COLO668 (cell line): ENCODE measurements at regions not wholly inside any gene's neighbourhood (a gene's known extent, or its start where the extent isn't known, plus 50 kb on each side); places are given as distances from the start of the nearest gene placed in this dataset.

Experiments used
- DNase-seq: peaks from one replicate; lab custom pipeline; 2025; ENCODE audit not compliant: unreplicated experiment; lab: John Stamatoyannopoulos, UW

DNA sequence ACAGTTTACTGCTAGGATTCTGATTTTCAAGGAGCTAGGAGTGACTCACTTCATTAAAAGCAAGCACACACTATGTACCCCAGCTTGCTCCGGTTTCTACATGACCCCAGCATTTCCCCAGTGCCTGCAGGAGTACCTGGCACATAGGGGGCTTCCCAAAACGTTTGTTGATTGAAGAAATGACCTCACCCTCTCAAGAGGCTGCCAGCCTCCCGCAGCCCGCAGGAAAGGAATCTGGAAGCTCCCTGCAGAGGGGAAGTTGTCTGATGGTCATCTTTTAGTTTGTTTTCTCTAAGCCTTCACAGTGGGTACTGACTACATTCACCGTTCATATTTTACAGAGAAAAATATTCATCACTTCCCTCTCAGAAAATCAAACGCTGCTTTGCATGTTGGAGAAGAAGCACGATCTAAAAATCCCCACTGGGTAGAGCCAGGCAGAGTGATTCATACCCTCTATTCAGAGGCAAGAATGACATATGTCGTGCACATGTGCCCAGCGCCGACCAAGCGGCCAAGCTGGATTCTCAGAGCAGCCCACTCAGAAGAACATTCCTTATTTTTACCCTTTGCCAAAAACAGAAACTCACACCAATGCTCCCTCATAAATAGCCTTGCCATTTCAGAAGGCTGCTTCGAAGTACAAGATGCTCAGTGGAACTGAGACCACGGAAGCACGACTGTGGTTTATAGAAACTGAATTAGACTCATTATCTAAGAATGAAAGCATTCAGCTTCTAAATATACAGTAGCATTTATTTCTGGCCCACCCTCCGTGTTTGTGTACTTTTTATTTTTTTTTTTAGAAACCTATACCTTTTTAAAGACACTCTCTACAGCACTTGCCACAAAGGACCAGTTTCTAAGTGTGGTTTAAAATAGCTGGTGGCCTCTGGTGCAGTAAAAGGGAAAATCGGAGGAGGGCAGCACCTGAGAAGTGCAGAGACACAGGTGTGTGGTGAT lies 143.2 kb downstream of the MIS18A start:
- no peak for DNase-seq

DNA sequence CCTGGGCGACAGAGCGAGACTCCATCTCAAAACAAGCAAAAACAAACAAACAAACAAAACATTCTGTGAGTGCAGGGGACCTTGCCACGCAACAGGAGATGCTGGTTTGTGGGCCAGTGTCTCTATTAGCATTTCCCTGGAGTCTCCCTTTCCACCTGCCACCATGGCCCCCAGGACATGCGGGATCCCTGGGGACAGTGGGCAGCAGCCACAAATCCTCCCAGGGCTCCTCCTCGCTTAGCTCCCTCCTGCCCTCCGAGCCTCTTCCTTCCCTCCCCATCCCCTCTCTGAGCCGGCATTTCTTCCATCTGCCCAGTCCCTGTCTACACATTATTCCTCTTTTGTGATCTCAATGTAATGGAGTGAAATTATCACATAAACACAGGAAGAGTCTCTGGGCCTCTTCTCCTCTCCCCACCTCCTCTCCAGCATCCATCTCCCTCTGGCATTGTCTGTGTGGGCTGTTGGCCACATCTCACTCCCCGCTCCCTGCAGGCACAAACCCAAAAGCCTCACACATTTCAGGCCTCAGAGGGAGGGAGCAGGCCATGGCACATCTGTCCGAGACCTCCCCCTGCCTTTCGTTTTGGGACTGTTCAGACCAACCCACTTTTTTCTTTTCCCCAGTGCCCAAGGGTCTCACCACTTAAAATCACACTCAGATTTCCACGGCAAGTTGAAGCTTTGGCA lies 144.3 kb downstream of the MIS18A start:
- DNase-seq, result no peak

DNA sequence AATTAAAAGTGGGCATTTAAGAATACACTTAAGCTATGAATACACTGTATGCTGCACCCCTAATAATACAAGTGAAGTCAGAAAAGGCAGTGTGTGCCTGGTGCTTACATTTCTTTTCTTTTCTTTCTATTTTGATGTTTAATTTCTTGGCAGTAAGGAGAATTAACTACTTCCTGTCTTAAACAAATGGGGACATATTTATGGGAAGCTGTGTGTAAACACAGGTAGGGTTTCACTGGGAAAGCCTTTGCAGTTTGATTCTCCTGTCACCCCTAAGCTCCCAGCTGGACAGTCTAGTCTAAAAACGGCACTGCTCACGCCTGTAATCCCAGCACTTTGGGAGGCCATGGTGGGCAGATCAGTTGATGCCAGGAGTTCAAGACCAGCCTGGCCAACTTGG lies 146.0 kb downstream of the MIS18A start:
- DNase-seq, result no peak

DNA sequence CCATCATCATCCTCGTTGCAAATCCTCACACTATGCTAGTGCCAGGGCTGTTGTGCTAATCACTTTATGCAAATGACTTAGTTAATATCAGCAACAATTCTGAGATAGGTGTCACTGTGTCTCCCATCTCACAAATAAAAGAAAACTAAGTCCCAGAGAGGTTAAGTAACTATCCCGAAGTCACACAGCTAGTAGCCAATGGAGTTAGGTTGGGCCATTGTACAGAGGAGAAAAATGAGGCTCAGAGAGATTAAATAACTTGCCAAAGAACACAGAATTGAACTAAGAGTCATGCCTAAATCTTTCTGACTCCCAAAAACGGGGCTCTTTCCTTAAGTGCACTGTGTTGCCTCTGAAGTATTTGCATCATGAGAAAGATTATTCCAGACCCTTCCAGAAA lies 146.4 kb downstream of the MIS18A start:
- no peak for DNase-seq

DNA sequence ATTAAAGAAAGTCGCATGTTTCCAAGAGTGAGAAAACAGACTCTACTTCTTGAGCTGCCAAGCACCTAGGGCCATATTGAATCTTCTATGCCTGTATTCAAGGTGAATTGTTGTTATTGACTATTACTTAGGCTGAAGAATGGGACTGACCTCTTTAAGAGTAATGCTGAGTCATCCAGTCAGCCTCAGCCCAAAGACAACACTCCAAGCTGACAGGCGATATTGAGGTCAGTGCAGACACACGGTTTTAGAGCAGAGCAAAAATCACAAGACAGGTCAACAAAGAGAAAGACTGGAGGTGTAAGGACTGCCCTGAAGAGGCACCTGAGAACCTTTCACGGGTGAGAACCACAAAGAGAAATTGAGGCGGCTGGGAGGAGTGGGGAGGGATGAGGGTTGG lies 146.9 kb downstream of the MIS18A start:
- DNase-seq, result no peak

DNA sequence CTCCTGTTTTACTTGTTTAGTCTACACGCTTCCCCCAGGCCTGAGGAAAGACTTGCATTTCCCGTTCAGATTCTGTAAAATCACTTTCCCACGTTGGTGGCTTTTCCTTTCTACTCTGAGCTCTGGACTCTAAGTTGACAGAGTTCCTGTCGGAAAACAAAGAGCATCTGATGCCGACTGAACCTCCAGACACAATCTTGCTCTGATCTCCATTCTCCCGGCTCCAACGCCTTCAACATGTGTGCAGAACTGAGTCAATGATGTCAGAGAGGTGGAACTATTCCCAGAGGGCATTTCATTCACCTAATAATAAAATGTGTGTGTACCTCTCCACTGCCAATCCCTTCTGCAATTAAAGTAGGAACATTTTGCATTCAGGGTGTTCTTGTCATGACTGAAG lies 147.7 kb downstream of the MIS18A start:
- no peak for DNase-seq

DNA sequence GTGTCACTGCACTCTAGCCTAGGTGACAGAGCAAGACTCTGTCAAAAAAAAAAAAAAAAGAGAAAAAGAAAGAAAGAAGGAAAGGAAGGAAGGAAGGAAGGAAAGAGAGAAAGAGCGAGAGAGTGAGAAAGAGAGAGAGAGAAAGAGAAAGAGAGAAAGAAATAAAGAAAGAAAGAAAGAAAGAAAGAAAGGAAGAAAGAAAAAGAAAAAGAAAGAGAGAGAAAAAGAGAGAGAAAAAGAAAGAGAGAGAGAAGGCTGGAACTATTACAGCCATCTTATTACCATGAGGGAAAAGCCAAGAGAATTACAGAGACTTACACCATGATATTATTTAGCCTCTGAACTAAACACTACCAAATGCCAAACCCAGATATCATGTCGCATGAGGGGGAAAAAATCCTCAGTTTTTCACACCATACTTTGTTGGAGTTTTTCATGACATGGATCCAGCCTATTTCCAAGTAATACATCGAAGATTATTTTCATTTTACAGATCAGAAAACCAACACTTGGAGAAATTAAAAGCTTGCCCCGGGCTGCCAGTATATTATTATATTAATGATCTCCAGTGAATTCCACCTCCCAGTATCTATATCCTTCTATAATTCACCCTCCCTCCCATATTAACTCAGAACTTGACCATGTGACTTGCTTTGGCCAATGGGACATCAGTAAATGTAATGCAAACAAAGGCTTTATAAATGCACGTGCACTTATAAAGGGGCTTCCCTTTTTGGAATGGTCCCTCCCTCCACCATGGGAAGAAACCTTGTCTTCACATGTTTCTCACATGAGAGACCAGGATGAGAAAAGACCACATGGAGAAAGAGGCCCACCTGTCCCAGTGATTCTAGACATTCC lies 148.6 kb downstream of the MIS18A start:
- DNase-seq, result no peak

DNA sequence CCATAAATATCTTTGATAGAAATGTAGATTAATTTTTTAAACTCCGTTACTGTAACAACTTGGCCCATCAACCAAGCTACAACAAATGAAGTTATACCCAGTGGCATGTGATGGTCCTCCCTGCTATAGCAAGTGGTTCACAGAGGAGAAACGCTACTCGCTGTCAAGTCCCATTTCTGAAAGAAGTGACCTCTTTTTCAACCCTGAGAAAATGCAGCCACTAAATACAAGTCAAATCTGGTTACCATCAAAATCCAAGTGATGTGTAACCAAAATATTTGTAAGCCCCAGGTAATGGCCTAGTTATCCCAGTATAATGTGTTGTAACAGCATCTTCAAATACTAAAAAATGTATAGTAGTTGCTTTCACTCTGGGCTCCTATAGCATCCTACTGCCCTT lies 151.8 kb downstream of the MIS18A start:
- DNase-seq, result no peak

DNA sequence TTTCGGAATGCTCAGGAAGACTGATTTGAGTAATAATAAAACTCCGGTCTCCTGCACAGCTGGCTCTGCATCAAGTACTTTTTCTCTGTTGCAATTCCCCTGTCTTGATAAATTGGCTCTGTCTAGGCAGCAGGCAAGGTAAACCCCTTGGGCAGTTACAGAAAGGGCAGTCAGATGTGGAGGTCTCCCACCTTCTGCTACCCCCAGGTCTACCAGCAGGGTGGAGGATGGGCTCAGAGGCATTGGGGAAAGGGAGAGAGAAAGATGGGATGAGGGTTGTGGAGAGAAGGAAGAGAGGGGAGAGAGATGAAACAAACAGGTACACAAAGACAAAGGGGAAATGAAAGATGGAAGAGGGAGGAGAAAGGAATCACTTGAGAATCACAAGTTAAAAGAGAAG lies 156.8 kb downstream of the MIS18A start:
- DNase-seq, result no peak

DNA sequence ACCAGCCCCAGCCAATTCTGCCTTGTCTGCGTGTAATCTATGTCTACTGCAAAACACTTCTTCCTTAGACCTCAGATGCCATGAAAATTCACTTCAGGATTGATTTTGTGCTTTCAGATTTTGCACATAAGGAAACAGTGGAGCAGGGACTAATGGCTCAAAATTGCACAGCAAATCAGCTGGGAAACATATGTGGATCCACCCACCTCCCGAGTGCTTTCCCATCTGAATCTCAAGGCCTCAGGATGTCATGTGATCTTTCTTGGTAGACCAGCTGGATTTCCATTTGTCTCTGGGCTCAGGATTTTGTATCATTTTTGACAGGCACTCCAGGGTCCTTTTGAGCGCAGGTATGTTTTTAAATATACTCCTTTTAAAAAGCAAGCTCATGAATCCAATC lies 158.6 kb downstream of the MIS18A start:
- DNase-seq, result no peak

DNA sequence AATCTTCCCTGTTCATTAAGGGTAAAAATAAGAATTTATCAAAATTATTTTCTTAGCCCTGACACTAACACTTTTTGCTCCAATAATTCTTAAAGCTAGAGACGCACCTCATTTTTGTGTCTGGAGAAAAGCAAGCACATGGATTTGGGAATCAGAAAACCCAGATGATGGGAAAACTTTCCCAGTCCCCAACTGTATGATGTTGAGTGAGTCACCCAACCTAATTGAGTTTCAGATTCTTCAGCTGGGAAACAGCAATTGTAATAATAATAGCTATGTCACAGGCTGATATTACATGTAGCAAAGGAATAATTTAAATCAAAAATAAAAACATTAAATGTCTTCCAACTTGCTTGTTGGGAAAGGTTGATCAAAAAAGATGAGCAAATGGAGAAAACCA lies 159.0 kb downstream of the MIS18A start:
- no peak for DNase-seq

DNA sequence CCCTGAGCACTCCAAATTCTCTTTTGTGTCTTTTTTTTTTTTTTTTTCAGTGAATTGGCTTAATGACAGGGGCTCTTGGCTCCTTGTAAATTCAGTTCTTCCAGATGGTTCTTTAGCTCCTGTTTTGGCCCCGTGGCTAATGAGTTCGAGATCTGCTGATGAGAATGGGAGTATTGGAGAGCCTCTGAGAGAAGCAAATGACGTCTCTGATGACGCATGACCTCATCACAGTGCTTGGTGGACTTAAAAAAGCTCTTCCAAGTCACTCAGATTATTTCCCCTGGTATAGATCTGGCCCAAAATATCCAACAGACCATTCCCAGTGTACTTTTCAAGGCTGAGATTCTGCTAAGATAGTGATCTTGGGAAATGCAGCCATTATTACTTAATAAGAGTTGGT lies 159.5 kb downstream of the MIS18A start:
- no peak for DNase-seq

DNA sequence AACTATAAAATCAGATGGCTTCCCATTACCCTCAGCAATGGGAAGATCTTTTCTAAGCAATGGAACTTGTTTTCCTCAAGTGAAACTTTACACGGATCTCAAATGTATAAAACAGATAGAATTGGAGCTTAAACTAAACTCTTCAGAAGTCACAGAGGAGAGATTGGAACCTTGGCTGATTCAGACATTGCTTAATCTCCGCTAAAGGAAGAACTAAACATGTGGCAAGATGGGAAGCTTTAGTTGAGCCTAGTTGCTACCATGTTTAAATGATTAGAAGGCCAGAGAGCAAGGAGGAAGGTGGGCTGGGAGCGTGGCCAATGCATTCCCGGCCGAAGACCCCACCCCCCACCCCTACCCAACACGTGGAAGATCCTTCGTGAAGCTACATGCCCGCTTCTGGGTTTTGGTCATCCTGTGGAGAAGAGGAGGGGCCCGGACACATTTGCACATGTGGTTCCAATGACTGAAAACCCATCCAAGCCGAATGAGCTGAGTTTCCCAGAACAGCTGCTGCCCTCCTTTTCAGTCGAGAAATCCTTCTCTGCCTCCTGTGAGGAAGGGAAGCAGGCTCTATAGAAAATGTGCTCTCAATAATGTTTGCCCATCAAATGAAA lies 164.3 kb downstream of the MIS18A start:
- DNase-seq, result no peak

DNA sequence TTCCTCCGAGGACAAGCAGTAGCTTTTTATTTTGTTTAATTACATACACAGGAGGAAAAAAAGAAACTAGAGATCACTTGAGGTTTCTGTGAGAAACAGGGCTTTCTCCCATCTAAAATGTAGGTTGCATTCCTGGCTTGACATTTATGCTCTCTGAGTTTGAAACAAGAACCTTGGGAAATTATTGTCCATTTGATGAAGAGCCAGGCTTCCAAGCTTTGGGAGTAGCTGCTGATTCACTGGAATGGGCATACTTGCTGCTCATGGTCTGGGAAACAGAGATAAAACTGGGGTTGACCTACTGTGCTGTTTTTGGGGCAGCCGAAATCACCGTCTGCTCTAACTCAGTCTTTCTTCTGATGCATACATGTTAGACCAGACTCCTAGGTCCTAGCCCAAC lies 165.4 kb downstream of the MIS18A start:
- no peak for DNase-seq

DNA sequence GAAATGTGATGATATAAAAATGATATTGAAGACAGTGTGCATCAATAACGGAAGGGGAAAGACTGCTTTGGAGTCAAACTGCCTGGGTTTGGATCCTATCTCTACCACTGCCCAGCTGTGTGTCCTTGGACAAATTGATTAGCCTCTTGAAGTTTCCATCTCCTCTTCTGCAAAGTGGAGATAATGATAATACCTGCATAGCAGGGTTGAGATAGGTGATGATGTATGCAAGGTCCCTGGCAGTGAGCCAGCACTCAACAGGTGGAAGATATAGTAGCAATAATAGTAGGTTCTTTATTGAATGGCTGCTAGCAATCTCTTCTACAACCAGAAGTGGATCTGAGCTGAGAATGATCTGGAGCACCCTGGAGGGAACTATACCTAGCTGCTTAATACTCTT lies 166.7 kb downstream of the MIS18A start:
- DNase-seq, result peak; percentile 47

DNA sequence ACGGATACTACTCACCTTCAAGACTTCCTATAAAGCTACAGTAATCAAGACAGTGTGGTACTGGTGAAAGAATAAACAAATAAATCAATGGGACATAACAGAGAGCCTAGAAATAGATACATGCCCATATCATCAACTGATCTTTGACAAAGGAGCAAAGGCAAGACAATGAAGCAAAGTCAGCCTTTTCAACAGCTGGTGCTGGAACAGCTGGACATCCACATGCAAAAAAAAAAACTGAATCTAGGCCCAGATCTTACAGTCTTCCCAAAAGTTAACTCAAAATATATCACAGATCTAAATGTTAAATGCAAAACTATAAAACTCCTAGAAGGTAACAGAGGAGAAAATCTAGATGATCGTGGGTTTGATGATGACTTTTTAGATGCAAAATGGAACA lies 170.3 kb downstream of the MIS18A start:
- DNase-seq, result no peak

DNA sequence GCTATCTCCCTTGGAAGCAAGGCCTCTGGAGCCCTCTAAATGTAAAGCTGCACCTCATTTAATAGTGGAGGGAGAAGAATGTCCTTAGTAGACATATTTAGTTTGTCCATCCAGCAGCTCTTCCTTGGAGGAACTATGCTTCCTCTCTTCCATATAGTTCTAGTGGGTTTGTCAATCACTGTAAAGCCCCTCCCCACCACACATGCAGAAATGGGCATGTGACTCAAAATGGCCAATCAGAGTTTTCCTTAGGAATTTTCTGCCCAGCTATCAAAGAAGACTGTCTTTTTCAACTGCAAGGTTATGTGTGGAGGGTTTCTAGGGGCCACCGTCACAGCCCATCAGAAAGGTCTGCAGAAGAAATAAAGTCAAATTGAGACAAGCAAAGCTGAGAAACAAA lies 175.5 kb downstream of the MIS18A start:
- no peak for DNase-seq

DNA sequence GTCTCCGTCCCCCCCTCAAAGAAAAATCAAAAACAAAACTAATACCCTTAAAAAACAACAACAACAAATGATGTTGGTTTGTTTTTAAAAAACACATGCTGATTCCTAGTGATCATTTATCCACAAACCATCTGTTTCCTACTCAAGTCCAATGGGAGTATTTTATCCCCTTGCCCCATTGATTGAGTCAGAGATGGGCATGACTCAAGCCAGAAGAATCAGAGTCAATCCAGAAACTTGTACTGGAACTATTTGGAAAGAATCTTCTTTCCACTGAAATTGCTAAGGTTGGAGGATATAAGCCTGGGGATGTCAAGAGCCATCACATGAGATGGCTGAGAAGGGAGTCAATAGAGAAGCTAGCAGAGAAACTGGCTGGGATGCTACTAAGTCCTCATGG lies 176.4 kb downstream of the MIS18A start:
- no peak for DNase-seq

DNA sequence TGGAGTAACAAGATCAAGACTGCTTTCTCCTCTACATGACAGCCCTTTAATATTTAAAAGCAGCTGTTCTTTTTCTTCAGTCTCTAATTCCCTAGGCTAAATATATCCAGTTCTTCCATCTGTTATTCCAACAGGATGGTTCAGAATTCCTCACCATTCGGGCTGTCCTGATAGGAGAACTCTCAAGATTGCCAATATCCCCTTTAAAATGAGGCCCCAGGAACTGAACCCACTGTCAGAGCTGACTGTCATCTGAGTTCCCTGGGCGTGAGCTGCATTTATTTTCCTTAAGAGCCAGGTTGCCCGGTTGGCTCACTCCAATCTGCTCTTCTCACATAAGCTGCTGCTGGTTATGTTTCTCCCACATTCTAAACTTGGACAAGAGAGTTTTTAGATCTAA lies 177.6 kb downstream of the MIS18A start:
- DNase-seq, result no peak

DNA sequence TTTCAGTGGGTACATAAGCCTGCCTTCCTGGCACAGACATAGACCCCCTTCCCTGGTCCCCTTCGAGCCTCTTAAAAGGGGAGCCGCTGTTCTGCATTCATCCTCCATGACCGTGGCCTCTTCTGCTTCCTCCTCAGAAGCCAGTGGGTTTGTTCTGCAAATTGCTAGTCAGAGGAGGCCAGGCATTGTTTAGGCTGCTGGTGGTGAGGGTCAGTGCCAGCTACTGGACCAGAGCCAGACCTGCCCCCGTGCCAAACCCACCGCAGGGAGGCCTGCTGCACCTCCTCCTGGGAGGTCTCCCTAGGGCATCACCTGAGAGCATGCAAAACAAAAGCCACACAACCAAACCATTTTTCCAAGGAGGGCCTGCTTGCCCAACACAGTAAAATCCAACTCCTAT lies 178.4 kb downstream of the MIS18A start:
- no peak for DNase-seq

DNA sequence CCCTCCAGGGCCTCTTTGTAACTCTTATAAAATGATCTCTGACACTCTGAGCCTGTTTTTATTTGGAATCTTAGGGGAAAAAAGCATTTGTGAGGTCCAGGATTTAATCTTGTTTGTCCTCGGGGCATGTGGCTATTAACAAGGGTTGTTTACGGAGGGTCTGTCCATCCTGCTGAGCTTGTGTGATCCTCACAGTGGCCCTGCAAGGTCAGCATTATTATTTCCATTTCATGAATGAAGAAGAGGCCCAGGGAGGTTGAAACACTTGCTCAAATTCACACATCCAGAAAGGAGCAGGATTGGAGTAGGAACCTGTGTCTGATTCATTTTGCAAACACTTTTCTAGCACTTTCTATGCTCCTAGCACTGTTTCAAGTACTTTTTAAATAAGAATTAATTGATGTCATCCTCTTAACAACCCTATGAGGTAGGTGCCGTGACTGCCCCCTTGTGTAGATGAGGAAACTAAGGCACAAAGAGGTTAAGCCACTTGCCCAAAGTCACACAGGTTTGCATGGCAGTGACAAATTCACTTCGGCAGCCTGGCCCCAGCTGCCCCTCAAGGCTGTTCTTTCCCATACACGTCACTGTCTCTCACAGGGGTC lies 178.9 kb downstream of the MIS18A start:
- DNase-seq, result no peak
